Putamen (tissue), 1 donor: ENCODE measurements at regions not wholly inside any gene's neighbourhood (a gene's known extent, or its start where the extent isn't known, plus 50 kb on each side); places are given as distances from the start of the nearest gene placed in this dataset.

Experiments used
- DNase-seq: peaks from one replicate; pipeline ENCODE4 v3.0.0-alpha.2; 2016; ENCODE audit warnings: low spot score

DNA sequence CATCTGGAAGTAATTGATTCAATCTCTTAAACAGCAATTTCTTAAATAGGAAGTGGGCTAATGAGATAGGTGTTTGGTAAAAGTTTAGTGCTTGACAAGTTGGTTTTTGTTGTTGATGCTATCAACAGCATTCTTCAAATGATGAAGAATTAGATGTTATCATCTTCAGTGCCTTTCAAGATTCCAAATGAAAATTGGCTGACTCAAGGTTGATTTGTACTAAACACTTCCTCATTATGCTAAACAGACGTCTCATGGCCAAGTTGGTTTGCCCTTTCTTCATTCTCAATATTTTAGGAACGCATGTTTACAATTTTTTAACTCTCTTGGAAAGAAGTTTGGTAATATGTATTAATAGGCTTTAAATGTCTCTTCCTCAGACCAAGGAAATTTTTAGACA lies 86.0 kb downstream of the MID1IP1 start:
- DNase-seq, result no peak

DNA sequence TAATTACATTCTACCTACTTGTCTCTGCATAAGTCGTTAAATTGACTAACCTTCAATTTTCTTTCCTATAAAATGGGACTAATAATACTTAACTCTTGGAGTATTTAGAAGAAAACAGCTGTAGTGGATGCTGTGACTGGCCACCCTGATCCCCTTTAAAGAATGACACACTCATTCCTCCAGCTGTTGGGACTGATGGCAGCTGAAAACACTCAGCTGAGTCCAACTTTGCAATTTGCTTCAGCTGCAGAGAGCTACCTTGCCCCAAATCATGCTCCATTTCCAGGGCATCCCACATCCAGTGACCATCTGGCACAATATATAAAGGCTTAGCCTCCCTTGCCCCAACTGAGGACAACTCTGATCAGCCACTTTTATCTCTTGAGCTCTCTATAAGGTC lies 89.1 kb downstream of the MID1IP1 start:
- no peak for DNase-seq

DNA sequence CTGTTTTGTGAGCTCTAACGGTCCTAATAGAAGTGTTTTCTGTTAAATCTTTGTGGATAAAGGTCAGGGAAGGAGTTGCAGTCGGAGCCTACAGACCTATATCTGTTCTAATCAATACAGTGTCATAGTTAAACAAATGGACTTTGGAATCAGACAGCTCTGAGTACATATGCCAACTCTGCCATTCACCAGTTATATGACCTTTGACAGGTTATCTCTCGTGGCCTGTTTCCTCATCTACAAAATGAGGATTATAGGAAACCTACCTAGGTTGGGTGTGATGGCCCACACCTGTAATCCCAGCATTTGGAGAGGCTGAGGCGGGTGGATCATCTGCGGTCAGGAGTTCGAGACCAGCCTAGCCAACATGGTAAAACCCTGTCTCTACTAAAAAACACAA lies 89.7 kb downstream of the MID1IP1 start:
- no peak for DNase-seq

DNA sequence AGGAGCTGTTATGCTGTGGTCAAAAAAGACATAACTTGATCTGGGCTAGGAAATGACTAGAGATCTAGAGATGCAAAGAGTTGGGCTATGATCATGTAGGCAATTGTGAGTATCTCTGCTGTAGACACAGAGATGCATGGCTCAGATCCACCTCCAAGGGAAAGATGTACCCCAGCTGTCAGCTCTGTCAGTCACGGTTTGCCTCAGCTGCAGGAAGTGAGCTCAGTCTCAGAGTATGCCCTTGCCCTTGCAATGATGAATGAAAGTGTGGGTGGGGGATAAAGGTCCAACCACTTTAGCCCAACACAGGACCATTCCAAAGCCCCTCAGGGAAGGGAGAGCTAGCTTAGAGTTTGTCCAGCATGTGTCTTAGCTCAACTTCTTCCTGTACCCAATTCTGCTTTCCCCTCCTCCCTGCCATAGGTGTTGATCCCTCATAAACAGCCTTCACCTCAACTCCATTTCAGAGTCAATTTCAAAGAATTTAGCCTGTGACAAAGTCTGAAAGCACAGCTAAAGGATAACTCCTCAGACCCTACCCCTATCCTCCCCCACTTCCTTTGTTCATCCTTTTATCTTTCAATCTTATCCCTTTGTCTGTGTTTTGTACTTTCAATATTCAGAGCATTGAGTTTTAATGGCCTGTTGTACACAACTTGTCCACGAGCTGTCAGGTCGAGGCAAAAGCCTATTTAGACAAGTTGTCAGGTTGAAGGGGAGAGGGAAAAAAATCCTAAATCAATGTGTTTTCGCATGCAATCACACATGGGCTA lies 90.6 kb downstream of the MID1IP1 start:
- no peak for DNase-seq

DNA sequence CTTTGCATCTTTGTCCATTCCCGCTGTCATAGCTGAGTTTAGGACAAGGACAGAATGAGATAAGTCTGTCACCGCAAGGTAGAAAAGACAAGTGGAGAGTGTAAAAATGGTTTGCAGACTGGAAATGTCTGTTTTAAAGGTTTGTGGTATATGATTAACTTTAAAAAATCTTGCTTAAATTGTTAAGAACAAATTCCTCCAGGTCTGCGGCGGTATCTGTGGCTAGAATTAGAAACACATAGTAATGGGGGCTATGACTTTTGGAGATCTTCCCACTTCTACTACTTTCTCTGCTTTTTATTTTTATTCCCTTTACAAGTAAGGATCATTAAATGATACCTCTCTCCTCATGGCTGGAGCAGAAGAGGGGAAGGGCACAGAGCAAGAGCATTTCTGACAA lies 92.2 kb downstream of the MID1IP1 start:
- no peak for DNase-seq

DNA sequence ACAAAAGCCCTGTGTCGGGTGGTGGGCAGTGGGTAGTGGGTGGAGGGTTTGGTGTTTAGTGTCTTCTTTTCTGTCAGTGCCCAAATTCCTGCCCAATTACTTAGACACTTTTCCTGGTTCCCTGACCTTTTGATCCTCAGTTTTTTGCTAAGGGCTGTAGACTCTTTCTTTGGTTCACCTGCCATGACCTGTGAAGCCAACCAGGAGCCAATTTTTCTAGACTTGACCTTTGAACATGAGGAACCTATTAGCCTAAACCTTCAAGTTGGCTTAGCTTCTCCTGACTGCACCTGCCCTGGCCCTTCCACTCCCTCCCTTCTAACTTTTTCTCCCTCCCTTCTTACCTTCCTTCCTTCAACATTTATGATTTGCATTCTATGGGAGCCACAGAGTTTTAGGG lies 94.5 kb downstream of the MID1IP1 start:
- DNase-seq, result no peak

DNA sequence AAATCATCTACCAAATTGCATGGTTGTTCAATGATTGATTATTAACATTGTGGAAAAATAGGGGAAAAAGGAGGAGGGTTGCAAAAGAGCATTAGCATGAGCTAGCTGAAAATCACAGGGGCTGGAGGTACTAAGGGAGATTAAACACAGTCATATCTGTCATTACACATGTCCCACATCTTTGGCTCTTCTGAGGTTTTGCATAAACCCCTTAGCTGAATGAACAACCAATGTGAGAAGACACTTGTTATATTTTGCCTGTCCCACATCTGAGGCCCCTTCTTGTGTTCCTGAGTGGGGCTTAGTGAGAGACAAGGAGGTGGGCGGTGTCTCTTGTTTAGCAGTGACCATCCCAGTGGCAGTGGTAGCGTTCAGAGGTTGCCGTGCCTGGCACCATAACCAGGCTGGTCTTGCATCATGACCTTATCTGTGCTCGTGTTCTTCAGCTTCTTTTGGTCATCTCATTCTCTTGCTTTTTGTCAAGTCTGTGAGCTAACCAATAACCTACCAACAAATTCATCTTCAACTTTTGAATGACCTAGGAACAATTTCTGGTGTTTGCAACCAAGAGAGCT lies 95.6 kb downstream of the MID1IP1 start:
- DNase-seq, result no peak

DNA sequence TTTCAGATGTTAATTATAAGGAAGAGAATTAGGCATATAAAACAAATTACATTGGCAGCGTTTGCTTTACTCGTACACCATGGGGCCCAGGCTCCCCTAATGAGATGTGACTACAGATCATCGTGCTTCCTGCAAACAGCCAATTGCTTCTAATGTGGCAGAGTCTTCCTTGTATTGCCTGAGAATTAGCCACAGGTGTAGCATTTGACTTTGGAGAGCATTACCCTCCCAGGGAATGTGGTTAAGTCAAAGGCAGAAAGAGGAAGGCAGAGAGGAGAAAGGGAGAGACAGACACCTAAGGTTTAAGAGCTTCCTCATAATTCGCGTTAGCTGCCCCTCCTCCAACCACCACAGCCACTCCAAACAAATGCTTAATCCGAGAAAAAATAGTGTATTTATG lies 97.0 kb downstream of the MID1IP1 start:
- DNase-seq, result no peak

DNA sequence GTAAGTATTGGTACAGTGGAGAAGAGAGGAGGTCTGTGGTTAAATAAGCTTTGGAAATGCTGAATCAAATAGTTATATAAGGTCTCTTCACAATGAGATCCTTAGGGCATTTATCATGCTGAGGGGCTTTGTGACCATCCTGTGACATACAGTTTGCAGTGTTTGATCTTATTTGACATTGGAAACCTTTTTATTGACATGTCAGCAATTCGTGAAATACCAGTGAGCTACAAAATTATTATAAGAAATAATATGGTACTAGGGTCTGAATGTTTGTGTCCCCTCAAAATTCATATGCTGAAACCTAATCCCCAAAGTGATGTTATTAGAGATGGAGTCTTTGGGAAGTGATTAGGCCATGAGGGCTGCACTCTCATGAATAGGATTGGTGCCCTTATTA lies 98.4 kb downstream of the MID1IP1 start:
- no peak for DNase-seq

DNA sequence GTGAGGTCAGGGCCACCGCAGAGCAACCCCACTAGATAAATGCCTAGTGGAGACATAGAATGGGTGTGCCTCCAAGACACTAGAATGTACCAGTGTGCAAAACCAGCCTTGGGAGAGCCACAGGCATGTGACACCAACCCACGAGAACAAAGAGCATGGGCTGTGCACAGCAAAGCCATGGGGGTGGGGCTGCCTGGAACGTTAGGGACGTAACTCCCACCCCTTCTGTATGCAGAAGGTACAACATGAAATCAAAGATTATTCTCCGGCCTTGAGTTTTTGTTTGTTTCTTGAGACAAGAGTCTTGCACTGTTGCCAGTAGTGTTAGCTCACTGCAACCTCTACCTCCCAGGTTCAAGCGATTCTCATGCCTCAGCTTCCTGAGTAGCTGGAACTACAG lies 99.5 kb downstream of the MID1IP1 start:
- DNase-seq, result no peak

DNA sequence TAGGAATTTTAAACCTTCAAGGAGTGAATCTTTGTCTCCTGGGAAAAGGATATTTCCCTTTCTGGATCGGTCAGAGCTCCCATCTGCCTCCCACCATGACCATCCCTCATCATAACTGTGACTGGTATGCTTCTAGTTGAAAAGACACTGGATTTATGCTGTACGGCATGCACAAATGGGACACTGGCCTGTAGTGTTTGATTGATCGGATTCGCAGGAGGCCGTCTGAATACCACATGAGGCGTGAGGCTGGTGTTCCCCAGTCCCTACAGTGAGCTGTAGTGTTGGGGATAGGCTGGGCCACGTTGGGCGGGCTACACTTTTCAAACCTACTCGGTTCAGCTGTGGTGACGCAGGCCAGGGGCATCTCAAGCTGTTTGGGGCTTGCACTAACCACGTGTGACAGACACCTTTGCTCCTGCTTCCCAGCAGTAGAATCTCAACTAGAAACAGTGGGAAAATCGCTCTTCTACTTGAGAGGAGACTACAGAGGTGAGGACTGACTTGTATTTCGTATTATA lies 101.8 kb downstream of the MID1IP1 start:
- no peak for DNase-seq

DNA sequence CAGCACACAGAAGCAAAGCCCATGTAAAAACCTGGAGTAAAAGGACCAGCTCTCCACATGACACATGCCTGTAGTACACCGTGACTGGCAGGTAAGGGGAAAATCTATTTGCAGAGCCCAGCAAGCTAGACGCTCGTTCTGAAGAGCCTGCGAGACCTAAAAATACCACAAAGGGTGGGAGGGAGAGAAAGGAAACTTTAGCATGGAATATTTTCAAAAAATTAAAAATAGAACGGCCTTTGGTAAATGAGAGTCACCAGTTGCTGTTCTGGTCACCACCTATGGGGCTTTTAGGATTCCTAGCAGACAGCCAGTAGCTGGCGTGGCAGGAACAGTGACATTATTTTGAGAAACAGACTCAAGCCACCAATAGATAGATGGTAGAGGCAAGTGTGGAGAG lies 115.5 kb downstream of the MID1IP1 start:
- no peak for DNase-seq

DNA sequence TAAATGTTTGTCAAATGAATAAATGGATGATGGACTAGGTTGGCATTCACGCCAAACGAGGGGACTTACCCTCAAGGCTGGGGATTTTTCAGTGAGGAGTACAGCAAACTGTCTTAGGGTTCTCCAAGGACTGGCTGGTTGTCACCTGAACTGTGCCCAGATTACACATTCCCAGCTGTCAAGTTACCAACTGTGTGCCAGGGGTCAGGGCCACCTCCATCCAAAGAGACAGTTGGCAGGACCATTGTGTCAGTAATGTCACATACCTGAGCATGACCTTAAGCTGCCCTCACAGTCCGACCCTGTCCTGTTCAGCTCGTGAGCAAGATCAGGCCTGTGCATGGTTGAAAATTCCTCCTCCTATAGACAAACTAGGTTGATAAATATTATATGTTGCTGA lies 116.7 kb downstream of the MID1IP1 start:
- DNase-seq, result no peak

DNA sequence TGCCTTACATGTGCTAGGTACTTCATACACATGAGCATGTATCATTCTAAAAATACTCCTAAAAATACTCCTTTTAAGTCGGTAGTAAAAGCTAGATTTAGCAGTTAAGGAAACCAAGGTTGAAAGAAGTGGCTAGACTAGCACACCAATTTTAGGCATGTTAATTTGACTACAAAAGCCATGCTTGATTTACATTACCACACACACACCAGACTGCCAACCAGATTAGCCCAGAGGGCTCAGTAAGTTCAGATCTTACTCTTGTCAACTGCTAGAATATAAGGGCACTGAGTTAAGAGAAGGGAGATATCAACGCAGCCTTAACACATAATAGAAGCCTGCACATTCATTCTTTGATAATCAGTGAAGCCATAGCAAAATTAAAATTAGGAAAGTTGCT lies 117.9 kb downstream of the MID1IP1 start:
- DNase-seq, result no peak

DNA sequence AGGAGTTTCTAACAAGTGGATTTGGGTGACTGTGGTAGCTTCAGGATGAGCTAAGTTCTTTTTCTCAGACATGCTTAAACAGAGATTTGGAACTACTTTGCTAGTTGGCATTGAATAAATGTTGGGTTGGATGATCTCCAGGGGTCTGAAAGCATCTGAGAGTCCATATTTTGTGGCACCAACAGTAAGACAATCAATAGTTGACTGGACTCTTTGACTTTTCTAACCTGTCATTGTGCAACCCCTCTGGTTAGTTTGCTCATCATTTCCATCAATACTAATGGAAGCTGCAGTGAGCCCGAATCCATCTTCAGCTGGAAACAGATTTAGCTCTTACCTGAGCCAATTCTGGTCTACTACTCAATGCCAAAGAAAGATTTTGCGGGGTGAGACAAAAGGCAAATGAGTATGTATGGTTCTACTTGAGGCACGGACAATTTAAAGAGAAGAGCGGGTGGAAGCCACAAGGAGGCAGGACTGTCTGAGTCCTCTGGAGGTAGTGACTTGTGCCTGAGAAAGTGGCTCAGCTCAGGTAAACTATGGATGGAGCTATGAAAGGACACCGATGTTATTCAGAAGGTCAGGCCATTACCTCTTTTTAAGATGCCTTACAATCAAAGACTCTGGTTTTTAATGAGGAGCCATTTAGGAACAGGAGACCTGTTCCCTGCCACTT lies 118.7 kb downstream of the MID1IP1 start:
- DNase-seq, result no peak

DNA sequence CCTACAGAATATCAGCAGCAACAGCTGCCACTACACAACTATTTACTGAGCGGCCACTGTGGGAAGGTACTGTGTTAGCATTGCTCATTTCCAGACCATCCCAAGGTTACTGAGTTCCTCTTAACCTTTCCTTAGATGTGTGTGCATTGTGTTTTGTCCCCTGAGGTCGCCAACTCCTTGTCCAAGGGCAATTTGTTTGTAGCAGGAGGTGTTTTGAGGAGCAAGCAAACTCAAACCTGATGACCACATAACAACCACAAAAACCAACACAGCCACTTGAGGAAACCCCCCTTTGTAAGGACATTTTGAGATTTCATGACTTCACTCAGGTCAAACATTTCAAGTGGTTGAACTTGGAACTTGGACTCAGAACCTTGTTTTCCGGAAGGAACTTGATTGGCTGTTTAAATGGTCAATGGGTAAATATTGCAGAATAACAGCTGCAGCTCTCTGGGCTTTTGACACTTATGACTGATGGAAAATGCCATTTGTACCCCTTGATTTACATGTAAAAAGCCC lies 122.3 kb downstream of the MID1IP1 start:
- no peak for DNase-seq

DNA sequence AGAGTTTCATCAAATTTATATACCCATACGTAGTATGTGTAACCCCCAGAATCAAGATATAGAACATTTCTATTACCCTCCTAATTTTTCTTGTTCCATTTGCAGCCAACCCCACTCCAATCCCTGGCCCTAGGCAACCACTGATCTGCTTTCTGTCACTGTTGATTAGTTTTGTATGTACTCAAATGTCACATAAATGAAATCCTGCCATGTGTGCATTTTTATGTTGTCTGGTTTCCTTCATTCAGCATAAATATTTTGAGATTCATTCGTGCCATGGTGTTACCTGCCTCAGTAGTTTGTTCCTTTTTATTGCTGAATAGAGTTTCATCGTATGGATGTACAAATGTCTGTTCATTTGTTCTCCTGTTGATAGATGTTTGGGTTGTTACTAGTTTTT lies 126.3 kb downstream of the MID1IP1 start:
- DNase-seq, result no peak

DNA sequence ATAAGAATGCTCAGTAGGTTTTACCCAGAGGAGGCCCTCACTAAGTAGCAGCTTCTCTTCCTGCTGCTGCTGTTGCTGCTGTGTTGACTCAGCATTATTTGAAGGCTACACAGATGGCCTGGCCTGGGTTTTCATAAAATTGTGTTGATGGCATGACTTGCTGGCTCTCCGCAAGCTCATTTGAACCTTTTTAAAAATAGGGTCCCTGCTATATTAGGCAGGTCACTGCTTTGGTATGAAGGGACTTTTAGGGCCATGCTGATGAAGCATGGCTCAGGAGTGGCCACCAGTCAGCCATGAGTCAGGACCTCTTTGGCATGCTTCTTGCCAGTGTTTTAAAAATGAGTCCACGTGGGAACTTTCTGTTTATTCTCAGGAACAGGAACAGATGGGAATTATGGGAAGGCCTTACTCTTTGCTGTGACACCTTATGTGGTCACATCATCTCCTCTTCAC lies 128.7 kb downstream of the MID1IP1 start:
- DNase-seq, result no peak

DNA sequence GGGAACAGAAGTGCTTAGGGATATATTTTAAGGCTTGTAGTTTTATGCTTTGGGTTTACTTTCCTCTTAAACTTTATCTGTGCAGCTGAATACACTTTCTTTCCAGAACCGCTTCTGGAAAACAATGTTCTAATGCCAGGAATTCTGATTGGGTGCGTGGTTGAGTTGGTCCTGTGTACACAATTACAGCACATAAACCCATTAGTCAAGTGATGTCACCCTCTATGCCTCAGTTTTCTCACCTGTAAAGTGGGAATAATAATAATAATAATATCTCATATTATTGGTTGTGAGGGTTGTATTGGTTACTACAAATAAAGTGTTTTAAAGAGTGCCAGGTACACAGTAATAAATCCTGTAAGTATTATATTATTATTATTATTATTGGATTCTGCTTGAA lies 129.2 kb downstream of the MID1IP1 start:
- no peak for DNase-seq

DNA sequence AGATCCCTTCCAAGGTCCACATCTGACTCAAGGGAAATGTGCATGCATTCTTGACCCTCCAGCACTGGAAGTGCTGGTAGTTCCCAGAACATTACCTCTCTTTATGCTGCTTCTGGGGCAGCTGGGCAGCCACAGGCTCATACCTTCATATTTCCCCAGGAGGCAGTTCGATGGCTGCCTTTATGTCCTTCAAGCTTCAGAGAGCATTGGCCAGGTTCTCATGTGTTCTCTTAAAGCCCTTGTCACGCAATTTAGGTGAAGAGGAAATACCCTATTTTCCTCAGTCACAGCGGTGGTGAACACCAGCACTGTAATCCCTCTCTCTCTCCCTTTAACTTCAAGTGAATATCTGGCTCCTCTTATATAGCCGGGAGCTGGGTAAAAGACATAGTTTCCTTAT lies 134.3 kb downstream of the MID1IP1 start:
- DNase-seq, result no peak

DNA sequence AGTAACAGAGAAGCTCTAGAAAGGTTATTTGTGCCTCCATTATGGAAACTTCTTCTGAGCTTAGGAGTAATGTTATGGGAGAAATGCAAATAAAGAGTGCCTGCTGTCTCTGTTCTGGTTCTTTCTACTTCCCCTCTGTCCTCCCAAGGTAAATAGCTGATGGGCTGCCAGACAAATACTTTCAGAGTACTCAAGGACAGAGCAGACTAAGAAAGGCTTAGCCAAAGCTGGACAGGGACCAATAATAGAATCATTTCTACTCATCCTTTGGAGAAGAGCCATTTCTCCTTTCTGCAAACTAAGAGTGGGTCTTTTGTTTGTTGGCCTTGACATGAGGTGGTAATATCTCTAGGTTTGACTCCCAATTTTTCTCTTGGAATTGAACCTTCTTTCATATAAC lies 136.1 kb downstream of the MID1IP1 start:
- DNase-seq, result no peak

DNA sequence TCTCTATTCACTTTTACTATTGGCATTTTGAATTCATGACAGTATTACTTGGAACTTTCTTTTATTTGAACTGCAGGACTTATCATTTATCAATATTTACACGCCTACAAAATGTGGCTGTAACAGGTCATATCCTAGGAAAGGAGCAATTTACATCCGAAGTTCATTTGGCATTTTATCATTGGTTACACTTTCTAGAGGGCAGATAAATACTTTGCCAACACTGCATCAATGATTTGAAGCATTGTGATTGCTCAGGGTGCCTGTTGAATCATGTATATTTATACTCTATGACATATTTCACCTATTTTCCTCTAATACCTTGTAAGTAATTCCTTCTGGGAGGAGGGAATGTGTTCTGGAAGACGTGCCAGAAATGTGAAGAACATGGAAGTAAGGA lies 136.7 kb downstream of the MID1IP1 start:
- no peak for DNase-seq

DNA sequence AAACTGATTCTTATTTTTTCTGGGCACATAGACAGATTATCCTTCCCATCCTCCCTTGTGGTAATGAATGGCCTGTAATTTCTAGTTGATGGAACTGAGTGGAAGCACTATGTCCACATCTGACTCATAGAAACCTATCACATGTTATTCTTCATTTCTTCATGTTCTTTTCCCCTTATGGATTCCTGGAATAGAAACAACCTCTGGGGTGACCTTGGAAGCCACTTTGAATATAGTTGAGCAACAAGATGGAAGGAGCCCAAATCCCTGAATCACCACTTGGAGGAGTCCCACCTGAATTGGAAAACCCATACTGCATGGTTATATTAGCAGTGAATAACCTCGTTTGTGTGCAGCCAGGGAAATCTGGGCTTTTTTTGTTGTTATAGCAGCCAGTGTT lies 137.8 kb downstream of the MID1IP1 start:
- no peak for DNase-seq
